Liver (tissue), 8 donors: ENCODE measurements at regions not wholly inside any gene's neighbourhood (a gene's known extent, or its start where the extent isn't known, plus 50 kb on each side); places are given as distances from the start of the nearest gene placed in this dataset.
A peak's percentile ranks its signal among the peaks of the same experiment; 100 is the strongest.

ENCODE experiments used
- DNase-seq: peaks from one replicate; pipeline ENCODE4 v3.0.0-alpha.2; 2017; ENCODE audit warnings: low spot score
- H3K27ac ChIP-seq, 2 donors: one replicate each; pipeline ENCODE4 v1.7.0; 2013; ENCODE audit warnings: inconsistent platforms in 2 of 2, low read length in 2 of 2, control low read depth in 1 of 2, low read depth in 1 of 2, mild to moderate bottlenecking in 1 of 2
- H3K27me3 ChIP-seq, 4 donors: one replicate each; pipeline versions ENCODE4 v1.6.1 to v1.7.0; 2013; ENCODE audit warnings: low read length in 3 of 4, inconsistent platforms in 1 of 4, mild to moderate bottlenecking in 1 of 4, moderate library complexity in 1 of 4; ENCODE audit not compliant: control insufficient read depth in 4 of 4, insufficient read depth in 4 of 4
- H3K36me3 ChIP-seq, 4 donors: one replicate each; pipeline versions ENCODE4 v1.6.1 to v1.7.0; 2013; ENCODE audit warnings: low read length in 3 of 4, mild to moderate bottlenecking in 3 of 4, low read depth in 1 of 4, moderate library complexity in 1 of 4; ENCODE audit not compliant: control insufficient read depth in 4 of 4, insufficient read depth in 3 of 4
- H3K4me1 ChIP-seq, 4 donors: one replicate each; pipeline versions ENCODE4 v1.6.1 to v1.7.0; 2013; ENCODE audit warnings: low read length in 3 of 4, mild to moderate bottlenecking in 3 of 4, moderate library complexity in 1 of 4; ENCODE audit not compliant: control insufficient read depth in 4 of 4, insufficient read depth in 4 of 4
- H3K4me3 ChIP-seq, 3 donors: one replicate each; pipeline versions ENCODE4 v1.6.1 to v1.7.0; 2013; ENCODE audit warnings: low read length in 3 of 3, control low read depth in 1 of 3, low read depth in 1 of 3, mild to moderate bottlenecking in 1 of 3
- H3K9ac ChIP-seq, 2 donors: one replicate each; pipeline ENCODE4 v1.7.0; 2013; ENCODE audit warnings: low read length in 2 of 2, mild to moderate bottlenecking in 2 of 2, moderate library complexity in 2 of 2, control low read depth in 1 of 2, low read depth in 1 of 2
- H3K9me3 ChIP-seq, 4 donors: one replicate each; pipeline versions ENCODE4 v1.6.1 to v1.7.0; 2013; ENCODE audit warnings: low read length in 3 of 4; ENCODE audit not compliant: control insufficient read depth in 4 of 4
- CTCF ChIP-seq: fragments of 150-350 bp; IDR thresholded peaks from 2 replicates; pipeline ENCODE4 v1.5.1; 2017; ENCODE audit warnings: improper control_type of control experiment, low read depth, low read length; ENCODE audit not compliant: missing input control
- EGR1 ChIP-seq, 2 donors: IDR thresholded peaks; 2 replicates each; pipeline ENCODE4 v1.6.1; 2016 to 2018; ENCODE audit warnings: antibody characterized with exemption in 2 of 2, low read depth in 2 of 2
- FOXA1 ChIP-seq: IDR thresholded peaks from 2 replicates; pipeline ENCODE4 v1.6.1; 2016; ENCODE audit warnings: antibody characterized with exemption
- FOXA2 ChIP-seq: IDR thresholded peaks from 2 replicates; pipeline ENCODE4 v1.6.1; 2016; ENCODE audit warnings: antibody characterized with exemption
- GABPA ChIP-seq, 2 donors: IDR thresholded peaks in 1 of 2; conservative IDR thresholded peaks in 1 of 2; 2 replicates each; pipeline ENCODE4 v1.6.1; 2016; ENCODE audit warnings: antibody characterized with exemption in 2 of 2, mild to moderate bottlenecking in 1 of 2, moderate library complexity in 1 of 2
- HNF4A ChIP-seq, 2 donors: conservative IDR thresholded peaks; 2 replicates each; pipeline ENCODE4 v1.6.1; 2016; ENCODE audit warnings: antibody characterized with exemption in 2 of 2, mild to moderate bottlenecking in 2 of 2
- JUND ChIP-seq, 2 donors: IDR thresholded peaks; 2 replicates each; pipeline ENCODE4 v1.6.1; 2016; ENCODE audit warnings: antibody characterized with exemption in 2 of 2
- NR2F2 ChIP-seq: IDR thresholded peaks from 2 replicates; pipeline ENCODE4 v1.6.1; 2016; ENCODE audit warnings: antibody characterized with exemption
- REST ChIP-seq: IDR thresholded peaks from 2 replicates; pipeline ENCODE4 v1.6.1; 2016; ENCODE audit warnings: antibody characterized with exemption, mild to moderate bottlenecking
- TAF1 ChIP-seq: conservative IDR thresholded peaks from 2 replicates; pipeline ENCODE4 v1.6.1; 2016; ENCODE audit warnings: antibody characterized with exemption, mild to moderate bottlenecking
- ZBTB33 ChIP-seq: IDR thresholded peaks from 2 replicates; pipeline ENCODE4 v1.6.1; 2016; ENCODE audit warnings: antibody characterized with exemption
- WGBS: extraction: QIAGEN DNeasy Blood & Tissue Kit; methylation state at CpG from one replicate; pipeline ENCODE4 v1.1.7; 2013; 5-methylcytosine and 5-hydroxymethylcytosine counted together
- donor health status: healthy.
- donor health status: healthy.
- donor health status: healthy.
- donor health status: healthy.
- donor health status: healthy.

- peak; percentile 10 for DNase-seq
- H3K27me3 ChIP-seq, result peaks cover 0 to 4% (median 0%) of the 10 kb centered on the region in 4 donors
- no peak overlapping the region for H3K27ac ChIP-seq
- H3K36me3 ChIP-seq, result no peaks in the 10 kb centered on the region
- TF ChIP-seq GABPA (IDR thresholded peaks at IDR 0.05 in 1 of 2, conservative IDR thresholded peaks at IDR 0.05 in 1 of 2) (no peak), HNF4A (conservative IDR thresholded peaks at IDR 0.05) (no peak)
- 72% methylated on average over 1 of the region's 1 CpG for WGBS
- H3K4me3 ChIP-seq, result no peak overlapping the region
- peaks cover 0 to 3% (median 0%) of the 10 kb centered on the region in 4 donors for H3K9me3 ChIP-seq
- no peaks in the 10 kb centered on the region for H3K4me1 ChIP-seq
- H3K9ac ChIP-seq, result no peak overlapping the region
Observed at GRCh38 chr3:10726787-10727186, 89.2 kb upstream of the SLC6A11 start.

GRCh38 chr3:10729439-10729838 is 86.6 kb upstream of the SLC6A11 start:
- no peak overlapping the region for H3K27ac ChIP-seq
- H3K9ac ChIP-seq, result no peak overlapping the region
- H3K36me3 ChIP-seq, result no peaks in the 10 kb centered on the region
- 76% methylated on average over 2 of the region's 2 CpGs for WGBS
- TF ChIP-seq GABPA (IDR thresholded peaks at IDR 0.05 in 1 of 2, conservative IDR thresholded peaks at IDR 0.05 in 1 of 2), result no peak
- no peak for TF ChIP-seq FOXA2
- TF ChIP-seq CTCF, result no peak
- no peak for TF ChIP-seq NR2F2
- TF ChIP-seq REST, result no peak
- TF ChIP-seq FOXA1, result no peak
- TF ChIP-seq ZBTB33, result no peak
- TF ChIP-seq EGR1 (IDR thresholded peaks at IDR 0.05; ENCODE audit: low read depth in 2 of 2), result no peak
- no peak for TF ChIP-seq HNF4A (conservative IDR thresholded peaks at IDR 0.05)
- TF ChIP-seq TAF1, result no peak
- H3K27me3 ChIP-seq, result peaks cover 0 to 4% (median 0%) of the 10 kb centered on the region in 4 donors
- H3K9me3 ChIP-seq, result peaks cover 3 to 16% (median 5%) of the 10 kb centered on the region in 4 donors
- no peaks in the 10 kb centered on the region for H3K4me1 ChIP-seq
- no peak overlapping the region for H3K4me3 ChIP-seq
- no peak for DNase-seq

GRCh38 chr3:10732292-10732691 is 83.7 kb upstream of the SLC6A11 start:
- Histone ChIP-seq H3K27ac (no peak overlapping the region), H3K9ac (no peak overlapping the region), H3K4me3 (no peak overlapping the region), H3K4me1 (no peaks in the 10 kb centered on the region), H3K27me3 (peaks cover 0 to 9% (median 2%) of the 10 kb centered on the region in 4 donors), H3K36me3 (no peaks in the 10 kb centered on the region), H3K9me3 (peaks cover 3 to 14% (median 5%) of the 10 kb centered on the region in 4 donors)
- no peak for DNase-seq
- no peak for TF ChIP-seq JUND (IDR thresholded peaks at IDR 0.05)
